Thyroid gland (tissue), 4 donors: ENCODE measurements at regions not wholly inside any gene's neighbourhood (a gene's known extent, or its start where the extent isn't known, plus 50 kb on each side); places are given as distances from the start of the nearest gene placed in this dataset.
"Not testable (repeated sequence)": the region's sequence is repeated elsewhere in the genome, so short reads cannot be mapped to it uniquely, and the experiment has no call there.

Experiments
- DNase-seq, 2 donors: peaks; one replicate each; pipeline ENCODE4 v3.0.0-alpha.2; 2019
- H3K27ac ChIP-seq, 3 donors: fragments of 200-600 bp; sonication (generic); 1 replicate in 2 of 3; 2 replicates in 1 of 3; pipeline ENCODE4 v1.5.1; 2016 to 2019; ENCODE audit warnings: mild to moderate bottlenecking in 1 of 3, moderate library complexity in 1 of 3
- H3K27me3 ChIP-seq: fragments of 200-600 bp; sonication (generic); one replicate; pipeline ENCODE4 v1.5.1; 2019
- H3K36me3 ChIP-seq, 2 donors: fragments of 200-600 bp; sonication (generic); one replicate each; pipeline ENCODE4 v1.5.1; 2016 to 2019
- H3K4me1 ChIP-seq, 2 donors: fragments of 200-600 bp; sonication (generic); one replicate each; pipeline ENCODE4 v1.5.1; 2017 to 2019
- H3K4me3 ChIP-seq, 3 donors: fragments of 200-600 bp; sonication (generic); replicated peaks in 1 of 3; 1 replicate in 2 of 3; 2 replicates in 1 of 3; pipeline ENCODE4 v1.5.1; 2016; ENCODE audit warnings: mild to moderate bottlenecking in 1 of 3
- H3K9me3 ChIP-seq: fragments of 200-600 bp; sonication (generic); one replicate; pipeline ENCODE4 v1.5.1; 2017
- POLR2A ChIP-seq, 2 donors: fragments of 450-650 bp; IDR thresholded peaks; one replicate each; pipeline ENCODE4 v1.6.1; 2017; ENCODE audit warnings: antibody characterized with exemption in 2 of 2, mild to moderate bottlenecking in 2 of 2, moderate library complexity in 1 of 2
- WGBS, 2 donors: methylation state at CpG; one replicate each; pipeline ENCODE4 v1.1.5; 2017; 5-methylcytosine and 5-hydroxymethylcytosine counted together
- intact Hi-C: fragments of 100-400 bp; cut with DNase I; formaldehyde crosslinking; loops from one replicate; pipeline ENCODE4 v1.15.1; 2023
- TF ChIP-seq, protein P1 (sequence below), 6 experiments: fragments of 200-600 bp in 3 of 6; fragments of 450-650 bp in 3 of 6; sonication (generic) in 3 of 6; IDR thresholded peaks; one replicate each; pipeline ENCODE4 v1.5.1; 2016 to 2019; ENCODE audit warnings: antibody characterized with exemption in 6 of 6, mild to moderate bottlenecking in 2 of 6, inconsistent platforms in 1 of 6, moderate library complexity in 1 of 6

DNA sequence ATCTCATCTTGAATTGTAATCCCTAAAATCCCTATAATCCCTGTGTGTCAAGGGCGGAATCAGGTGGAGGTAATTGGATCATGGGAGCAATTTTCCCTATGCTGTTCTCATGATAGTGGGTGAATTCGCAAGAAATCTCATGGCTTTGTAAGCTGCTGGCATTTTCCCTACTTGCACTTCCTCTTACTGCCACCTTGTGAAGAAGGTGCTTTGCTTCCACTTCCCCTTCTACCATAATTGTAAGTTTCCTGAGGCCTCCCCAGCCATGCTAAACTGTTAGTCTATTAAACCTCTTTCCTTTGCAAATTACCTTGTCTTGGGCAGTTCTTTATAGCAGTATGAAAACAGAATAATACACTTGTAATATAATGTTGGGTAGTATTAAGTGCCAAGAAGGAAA, 1087.4 kb upstream of the SLIT2 start:
- H3K9me3 ChIP-seq: no peaks in the 10 kb centered on the region

DNA sequence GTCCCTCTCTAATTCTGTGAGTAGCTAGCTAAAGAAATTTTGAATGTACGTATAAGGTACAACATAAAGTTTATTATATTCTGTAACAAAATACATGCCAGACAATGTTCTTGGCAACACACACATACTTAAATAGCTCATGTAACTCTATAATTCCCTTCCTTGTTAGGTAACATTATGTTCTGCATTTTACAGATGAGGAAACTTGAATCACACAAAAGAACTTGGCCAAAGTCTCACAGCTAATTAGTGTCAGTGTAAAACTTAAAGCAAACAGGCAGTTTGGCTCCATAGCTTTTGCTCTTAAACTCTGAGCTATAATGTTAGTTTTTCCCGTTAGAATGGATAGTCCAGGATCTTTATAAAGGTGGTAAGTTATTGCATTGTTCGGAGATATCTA, 1091.8 kb upstream of the SLIT2 start:
- H3K36me3 ChIP-seq: no peaks in the 10 kb centered on the region
- no peak for DNase-seq
- no peaks in the 10 kb centered on the region for H3K27me3 ChIP-seq
- H3K9me3 ChIP-seq: no peaks in the 10 kb centered on the region
- no peaks in the 10 kb centered on the region for H3K4me1 ChIP-seq
- 86 to 87% methylated on average over 3 of the region's 3 CpGs for WGBS, 2 donors
- H3K4me3 ChIP-seq: no peak overlapping the region
- H3K27ac ChIP-seq: no peak overlapping the region
- intact Hi-C loops: no loop called here
- TF ChIP-seq, protein P1, sequence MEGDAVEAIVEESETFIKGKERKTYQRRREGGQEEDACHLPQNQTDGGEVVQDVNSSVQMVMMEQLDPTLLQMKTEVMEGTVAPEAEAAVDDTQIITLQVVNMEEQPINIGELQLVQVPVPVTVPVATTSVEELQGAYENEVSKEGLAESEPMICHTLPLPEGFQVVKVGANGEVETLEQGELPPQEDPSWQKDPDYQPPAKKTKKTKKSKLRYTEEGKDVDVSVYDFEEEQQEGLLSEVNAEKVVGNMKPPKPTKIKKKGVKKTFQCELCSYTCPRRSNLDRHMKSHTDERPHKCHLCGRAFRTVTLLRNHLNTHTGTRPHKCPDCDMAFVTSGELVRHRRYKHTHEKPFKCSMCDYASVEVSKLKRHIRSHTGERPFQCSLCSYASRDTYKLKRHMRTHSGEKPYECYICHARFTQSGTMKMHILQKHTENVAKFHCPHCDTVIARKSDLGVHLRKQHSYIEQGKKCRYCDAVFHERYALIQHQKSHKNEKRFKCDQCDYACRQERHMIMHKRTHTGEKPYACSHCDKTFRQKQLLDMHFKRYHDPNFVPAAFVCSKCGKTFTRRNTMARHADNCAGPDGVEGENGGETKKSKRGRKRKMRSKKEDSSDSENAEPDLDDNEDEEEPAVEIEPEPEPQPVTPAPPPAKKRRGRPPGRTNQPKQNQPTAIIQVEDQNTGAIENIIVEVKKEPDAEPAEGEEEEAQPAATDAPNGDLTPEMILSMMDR (IDR thresholded peaks at IDR 0.05): no peak
- no peak for TF ChIP-seq POLR2A (IDR thresholded peaks at IDR 0.05)

More for the DNA sequence above, 1087.4 kb upstream of the SLIT2 start:
- no peak overlapping the region for H3K4me3 ChIP-seq
- no peaks in the 10 kb centered on the region for H3K4me1 ChIP-seq
- H3K27me3 ChIP-seq: no peaks in the 10 kb centered on the region
- intact Hi-C loops: no loop called here
- no peak for DNase-seq
- TF ChIP-seq, protein P1 (IDR thresholded peaks at IDR 0.05): no peak
- TF ChIP-seq POLR2A (IDR thresholded peaks at IDR 0.05): no peak
- 93 to 97% methylated on average over 2 of the region's 2 CpGs for WGBS, 2 donors
- H3K27ac ChIP-seq: no peak overlapping the region
- no peaks in the 10 kb centered on the region for H3K36me3 ChIP-seq

DNA sequence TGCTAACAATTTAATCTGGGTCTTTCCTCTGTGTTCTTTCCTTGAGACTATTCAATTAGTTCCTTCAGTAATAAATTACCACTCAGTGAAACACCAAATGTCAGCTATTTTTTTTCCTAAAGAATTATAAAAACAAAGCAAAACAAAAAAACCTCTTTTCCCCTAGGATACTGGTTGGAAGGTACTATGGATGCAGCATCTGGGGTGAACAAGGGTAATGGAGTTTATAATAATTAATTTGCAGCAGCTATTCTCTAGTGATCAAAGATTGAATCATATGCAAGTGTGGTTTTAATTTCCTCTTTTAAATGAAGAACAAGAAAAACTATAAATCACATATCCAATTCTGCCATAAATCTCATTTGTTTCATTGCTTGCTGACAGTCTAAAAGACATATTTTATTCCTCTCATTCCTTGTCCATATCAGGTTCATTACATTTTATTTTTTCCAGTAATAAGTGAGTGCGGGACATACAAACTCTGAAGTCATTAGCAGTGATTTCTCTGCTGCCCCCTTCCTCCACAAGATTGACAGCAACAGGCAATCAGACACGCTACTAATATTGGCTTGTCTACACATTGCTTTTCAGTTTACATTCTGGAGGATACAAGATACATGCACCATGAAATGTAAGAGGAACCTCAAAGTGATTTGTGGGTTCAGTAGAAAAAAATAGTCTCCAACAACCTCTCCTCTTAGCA, 1093.4 kb upstream of the SLIT2 start:
- DNase-seq: no peak
- Histone ChIP-seq H3K36me3 (no peaks in the 10 kb centered on the region), H3K4me3 (no peak overlapping the region), H3K27ac (no peak overlapping the region), H3K4me1 (no peaks in the 10 kb centered on the region), H3K9me3 (no peaks in the 10 kb centered on the region), H3K27me3 (no peaks in the 10 kb centered on the region)
- intact Hi-C loops: no loop called here
- 71 to 78% methylated on average over 2 of the region's 2 CpGs for WGBS, 2 donors
- TF ChIP-seq POLR2A (IDR thresholded peaks at IDR 0.05): no peak
- TF ChIP-seq, protein P1 (IDR thresholded peaks at IDR 0.05): no peak

DNA sequence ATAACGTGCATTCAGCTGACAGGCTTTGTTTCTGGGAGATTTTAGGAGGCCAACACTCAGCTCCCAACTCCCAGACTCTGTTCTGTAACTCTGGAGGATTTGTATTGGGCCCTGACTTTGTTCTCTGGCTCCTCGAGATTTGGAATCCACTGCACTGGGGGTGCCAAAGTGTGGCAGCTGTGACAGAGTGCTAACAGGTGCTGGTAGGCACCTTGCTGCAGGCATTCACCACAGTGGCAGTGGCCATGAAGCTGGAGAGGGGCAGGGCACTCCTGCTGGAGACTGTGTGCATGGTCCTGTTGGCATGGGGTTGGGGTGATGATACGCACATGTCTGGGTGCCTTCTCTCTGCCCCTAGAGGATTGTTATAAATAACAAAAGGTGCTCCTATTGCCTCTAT, 1094.9 kb upstream of the SLIT2 start:
- Histone ChIP-seq H3K4me3 (no peak overlapping the region), H3K9me3 (no peaks in the 10 kb centered on the region), H3K27ac (no peak overlapping the region), H3K4me1 (no peaks in the 10 kb centered on the region), H3K36me3 (no peaks in the 10 kb centered on the region), H3K27me3 (no peaks in the 10 kb centered on the region)
- TF ChIP-seq, protein P1 (IDR thresholded peaks at IDR 0.05): no peak
- TF ChIP-seq POLR2A (IDR thresholded peaks at IDR 0.05): no peak
- 84 to 89% methylated on average over 3 of the region's 3 CpGs for WGBS, 2 donors
- intact Hi-C loops: no loop called here
- DNase-seq: no peak

DNA sequence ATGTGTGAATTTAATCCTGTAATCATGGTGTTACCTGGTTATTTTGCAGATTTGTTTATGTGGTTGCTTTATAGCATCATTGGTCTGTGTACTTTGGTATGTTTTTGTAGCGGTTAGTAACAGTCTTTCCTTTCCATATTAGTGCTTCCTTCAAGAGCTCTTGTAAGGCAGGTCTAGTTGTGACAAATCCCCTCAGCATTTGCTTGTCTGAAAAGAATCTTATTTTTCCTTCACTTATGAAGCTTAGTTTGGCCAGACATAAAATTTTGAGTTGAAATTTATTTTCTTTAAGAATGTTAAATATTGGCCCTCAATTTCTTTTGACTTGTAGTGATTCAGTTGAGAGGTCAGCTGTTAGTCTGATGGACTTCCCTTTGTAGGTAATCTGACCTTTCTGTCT, 1096.1 kb upstream of the SLIT2 start:
- no peaks in the 10 kb centered on the region for H3K4me1 ChIP-seq
- TF ChIP-seq POLR2A (IDR thresholded peaks at IDR 0.05): no peak
- TF ChIP-seq, protein P1 (IDR thresholded peaks at IDR 0.05): no peak
- no peaks in the 10 kb centered on the region for H3K27me3 ChIP-seq
- no peak for DNase-seq
- H3K9me3 ChIP-seq: no peaks in the 10 kb centered on the region
- intact Hi-C loops: no loop called here
- 83 to 100% methylated on average over 1 of the region's 1 CpG for WGBS, 2 donors
- no peaks in the 10 kb centered on the region for H3K36me3 ChIP-seq
- no peak overlapping the region for H3K4me3 ChIP-seq
- no peak overlapping the region for H3K27ac ChIP-seq

DNA sequence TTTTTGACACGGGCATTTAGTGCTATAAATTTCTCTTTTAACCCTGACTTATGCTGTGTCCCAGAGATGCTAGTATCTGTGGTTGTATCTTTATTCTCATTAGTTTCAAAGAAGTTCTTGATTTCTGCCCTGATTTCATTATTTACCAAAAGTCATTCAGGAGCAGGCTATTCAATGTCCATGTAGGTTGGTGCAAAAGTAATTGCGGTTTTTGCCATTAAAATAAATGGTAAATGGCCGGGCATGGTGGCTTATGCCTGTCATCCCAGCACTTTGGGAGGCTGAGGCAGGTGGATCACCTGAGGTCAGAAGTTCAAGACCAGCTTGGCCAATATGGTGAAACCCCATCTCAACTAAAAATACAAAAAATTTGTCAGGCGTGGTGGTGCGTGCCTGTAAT, 1097.4 kb upstream of the SLIT2 start:
- H3K4me3 ChIP-seq, H3K36me3 ChIP-seq, H3K4me1 ChIP-seq, DNase-seq, H3K9me3 ChIP-seq, intact Hi-C loops, H3K27ac ChIP-seq, H3K27me3 ChIP-seq: not testable (repeated sequence)
- WGBS, 2 donors: 96 to 100% methylated on average over 5 of the region's 5 CpGs
